Spleen (tissue), 11 donors: ENCODE measurements at regions not wholly inside any gene's neighbourhood (a gene's known extent, or its start where the extent isn't known, plus 50 kb on each side); places are given as distances from the start of the nearest gene placed in this dataset.

Source experiments
- DNase-seq: peaks from one replicate; pipeline ENCODE4 v3.0.0-alpha.2; 2020
- H3K27ac ChIP-seq, 8 donors: fragments of 200-600 bp; sonication (generic) in 7 of 8; 1 replicate in 4 of 8; 2 replicates in 4 of 8; pipeline versions ENCODE4 v1.5.0 to v1.8.0; 2016 to 2021; ENCODE audit warnings: inconsistent platforms in 4 of 8, mild to moderate bottlenecking in 4 of 8, moderate library complexity in 1 of 8
- H3K27me3 ChIP-seq, 7 donors: fragments of 200-600 bp; sonication (generic) in 6 of 7; replicated peaks in 1 of 7; 1 replicate in 4 of 7; 2 replicates in 3 of 7; pipeline versions ENCODE4 v1.5.0 to v1.8.0; 2016 to 2021; ENCODE audit warnings: inconsistent platforms in 3 of 7, mild to moderate bottlenecking in 1 of 7
- H3K36me3 ChIP-seq, 6 donors: fragments of 200-600 bp; sonication (generic) in 5 of 6; 1 replicate in 4 of 6; 2 replicates in 2 of 6; pipeline versions ENCODE4 v1.5.0 to v1.8.0; 2016 to 2021; ENCODE audit warnings: inconsistent platforms in 2 of 6
- H3K4me1 ChIP-seq, 6 donors: fragments of 200-600 bp; sonication (generic) in 5 of 6; 1 replicate in 3 of 6; 2 replicates in 3 of 6; pipeline versions ENCODE4 v1.5.0 to v1.8.0; 2016 to 2021; ENCODE audit warnings: inconsistent platforms in 3 of 6
- H3K4me3 ChIP-seq, 8 donors: fragments of 200-600 bp; sonication (generic) in 7 of 8; 1 replicate in 4 of 8; 2 replicates in 4 of 8; pipeline versions ENCODE4 v1.5.0 to v1.8.0; 2016 to 2021; ENCODE audit warnings: inconsistent platforms in 4 of 8, mild to moderate bottlenecking in 4 of 8, moderate library complexity in 2 of 8
- H3K9me3 ChIP-seq, 8 donors: fragments of 200-600 bp; sonication (generic) in 7 of 8; 1 replicate in 4 of 8; 2 replicates in 4 of 8; pipeline versions ENCODE4 v1.5.0 to v1.8.0; 2016 to 2021; ENCODE audit warnings: inconsistent platforms in 4 of 8
- POLR2A ChIP-seq, 3 donors: fragments of 450-650 bp; IDR thresholded peaks; one replicate each; pipeline ENCODE4 v1.5.1; 2017; ENCODE audit warnings: antibody characterized with exemption in 3 of 3, mild to moderate bottlenecking in 1 of 3
- POLR2AphosphoS5 ChIP-seq, 3 donors: sonication (generic); formaldehyde crosslinking; IDR thresholded peaks; one replicate each; pipeline ENCODE4 v1.5.1; 2017; ENCODE audit warnings: antibody characterized with exemption in 3 of 3
- WGBS, 5 donors: extraction: QIAGEN DNeasy Blood & Tissue Kit in 3 of 5; methylation state at CpG; one replicate each; pipeline versions ENCODE4 v1.1.5 to v1.1.7; 2013 to 2018; 5-methylcytosine and 5-hydroxymethylcytosine counted together
- intact Hi-C: fragments of 100-400 bp; cut with DNase I; formaldehyde crosslinking; loops from one replicate; pipeline ENCODE4 v1.15.0; 2023; ENCODE audit warnings: low total_unique reads
- TF ChIP-seq, protein P1 (sequence below), 11 experiments: fragments of 200-600 bp in 7 of 11; fragments of 450-650 bp in 4 of 11; sonication (generic) in 4 of 11; IDR thresholded peaks in 8 of 11; conservative IDR thresholded peaks in 3 of 11; 1 replicate in 7 of 11; 2 replicates in 4 of 11; pipeline versions ENCODE4 v1.4.0 to v1.8.0; 2016 to 2021; ENCODE audit warnings: antibody characterized with exemption in 11 of 11, inconsistent platforms in 4 of 11, mild to moderate bottlenecking in 1 of 11
- donor health status: healthy with polysubstance abuse.
- donor health status: DM: no; HTN: no; CAD: no; lungs with moderate emphysema.
- donor health status: DM: no; HTN: no; CAD: no.
- donor health status: Bipolar disorder and iron deficiency.
- donor health status: healthy.
- donor health status: DM: no; HTN: no; CAD: no.
- donor health status: DM: yes; HTN: yes; CAD: no.

DNA sequence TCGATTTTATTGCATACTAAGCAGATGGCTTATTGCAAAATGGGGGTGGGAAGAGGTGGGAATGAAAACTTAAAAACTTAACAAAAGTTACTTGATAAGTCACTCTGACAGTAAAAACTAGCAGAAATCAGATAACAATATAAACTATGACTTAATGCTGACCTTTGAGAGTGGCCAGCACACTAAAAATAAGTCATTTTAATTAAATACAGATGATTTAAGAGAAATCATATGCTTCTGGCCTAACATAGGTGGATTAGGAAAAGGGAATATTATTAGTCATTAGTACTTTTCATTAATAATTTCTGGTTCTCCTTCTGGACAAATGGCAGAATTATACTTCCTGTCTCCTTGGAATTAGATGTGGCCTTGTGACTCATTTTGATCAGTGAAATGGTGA lies 756.7 kb downstream of the PCDH19 start:
- Histone ChIP-seq H3K27ac (no peak overlapping the region), H3K4me1 (no peaks in the 10 kb centered on the region), H3K27me3 (no peaks in the 10 kb centered on the region), H3K9me3 (no peaks in the 10 kb centered on the region), H3K36me3 (no peaks in the 10 kb centered on the region), H3K4me3 (no peak overlapping the region)
- intact Hi-C loops = no loop called here
- WGBS, 5 donors = 75 to 91% (median 83%) methylated on average over 1 of the region's 1 CpG
- no peak for TF ChIP-seq POLR2AphosphoS5 (IDR thresholded peaks at IDR 0.05)
- TF ChIP-seq POLR2A (IDR thresholded peaks at IDR 0.05) = no peak
- TF ChIP-seq, protein P1, sequence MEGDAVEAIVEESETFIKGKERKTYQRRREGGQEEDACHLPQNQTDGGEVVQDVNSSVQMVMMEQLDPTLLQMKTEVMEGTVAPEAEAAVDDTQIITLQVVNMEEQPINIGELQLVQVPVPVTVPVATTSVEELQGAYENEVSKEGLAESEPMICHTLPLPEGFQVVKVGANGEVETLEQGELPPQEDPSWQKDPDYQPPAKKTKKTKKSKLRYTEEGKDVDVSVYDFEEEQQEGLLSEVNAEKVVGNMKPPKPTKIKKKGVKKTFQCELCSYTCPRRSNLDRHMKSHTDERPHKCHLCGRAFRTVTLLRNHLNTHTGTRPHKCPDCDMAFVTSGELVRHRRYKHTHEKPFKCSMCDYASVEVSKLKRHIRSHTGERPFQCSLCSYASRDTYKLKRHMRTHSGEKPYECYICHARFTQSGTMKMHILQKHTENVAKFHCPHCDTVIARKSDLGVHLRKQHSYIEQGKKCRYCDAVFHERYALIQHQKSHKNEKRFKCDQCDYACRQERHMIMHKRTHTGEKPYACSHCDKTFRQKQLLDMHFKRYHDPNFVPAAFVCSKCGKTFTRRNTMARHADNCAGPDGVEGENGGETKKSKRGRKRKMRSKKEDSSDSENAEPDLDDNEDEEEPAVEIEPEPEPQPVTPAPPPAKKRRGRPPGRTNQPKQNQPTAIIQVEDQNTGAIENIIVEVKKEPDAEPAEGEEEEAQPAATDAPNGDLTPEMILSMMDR (IDR thresholded peaks at IDR 0.05 in 8 of 11, conservative IDR thresholded peaks at IDR 0.05 in 3 of 11) = no peak
- DNase-seq = no peak

DNA sequence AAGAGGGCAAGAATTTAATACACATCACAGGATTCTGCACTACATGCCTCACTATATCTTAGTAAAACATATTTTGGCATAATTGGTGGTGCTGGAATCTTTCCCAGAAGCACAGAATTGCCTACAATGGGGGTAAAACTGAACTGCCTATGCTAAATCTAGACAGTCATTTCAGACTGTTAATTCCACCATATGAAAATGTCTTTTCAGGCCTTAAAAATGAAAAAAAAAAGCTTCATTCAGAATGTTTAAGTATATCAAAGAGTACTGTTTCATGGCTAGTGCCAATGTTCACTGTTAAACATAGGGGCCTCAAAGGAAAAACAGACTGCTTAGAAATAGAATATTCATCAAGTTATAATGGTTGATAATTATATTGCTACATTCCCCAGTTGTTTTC lies 797.0 kb downstream of the PCDH19 start:
- no peak overlapping the region for H3K4me3 ChIP-seq
- H3K27me3 ChIP-seq = no peaks in the 10 kb centered on the region
- no peak for DNase-seq
- no peaks in the 10 kb centered on the region for H3K9me3 ChIP-seq
- intact Hi-C loops = no loop called here
- H3K36me3 ChIP-seq = no peaks in the 10 kb centered on the region
- H3K4me1 ChIP-seq = no peaks in the 10 kb centered on the region
- TF ChIP-seq POLR2AphosphoS5 (IDR thresholded peaks at IDR 0.05) = no peak
- no peak overlapping the region for H3K27ac ChIP-seq

DNA sequence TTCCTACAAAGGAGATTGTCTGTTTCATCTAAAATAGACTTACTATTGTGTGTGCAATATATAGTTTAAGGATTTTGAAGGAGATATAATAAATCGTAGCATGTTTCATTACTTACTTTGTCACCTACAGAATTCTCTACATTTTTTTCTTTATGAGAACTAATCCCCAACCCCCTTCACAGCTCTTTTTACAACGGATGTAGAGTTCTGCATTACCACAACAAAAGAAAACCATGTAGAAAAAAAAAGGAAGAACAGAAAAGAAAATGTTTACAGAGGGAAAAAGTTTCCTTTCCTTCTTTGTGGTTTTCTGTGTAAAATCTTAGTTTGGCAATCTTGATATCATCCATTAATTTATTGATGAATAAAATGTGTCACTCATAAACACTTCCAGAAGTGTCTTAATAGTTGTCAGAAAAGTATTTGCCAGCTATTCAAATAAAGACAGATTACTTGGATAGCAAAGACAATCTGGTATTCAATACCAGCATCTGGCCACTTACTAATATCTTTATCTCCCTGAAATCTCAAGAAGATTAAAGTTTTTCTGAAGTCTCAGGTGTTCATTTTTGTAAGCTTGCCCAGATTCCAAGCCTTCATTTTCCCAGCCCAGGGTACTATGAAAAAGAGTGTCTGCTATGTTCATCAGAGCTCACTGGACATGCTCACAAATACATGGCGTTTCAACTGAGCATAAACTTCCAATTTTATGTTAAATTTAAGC lies 806.8 kb downstream of the PCDH19 start:
- H3K36me3 ChIP-seq = no peaks in the 10 kb centered on the region
- TF ChIP-seq POLR2A (IDR thresholded peaks at IDR 0.05) (no peak), POLR2AphosphoS5 (IDR thresholded peaks at IDR 0.05) (no peak)
- TF ChIP-seq, protein P1 (IDR thresholded peaks at IDR 0.05 in 8 of 11, conservative IDR thresholded peaks at IDR 0.05 in 3 of 11) = no peak
- no peak for DNase-seq
- H3K4me3 ChIP-seq = no peak overlapping the region
- intact Hi-C loops = no loop called here
- H3K27ac ChIP-seq = no peak overlapping the region
- H3K27me3 ChIP-seq = no peaks in the 10 kb centered on the region
- no peaks in the 10 kb centered on the region for H3K4me1 ChIP-seq
- H3K9me3 ChIP-seq = no peaks in the 10 kb centered on the region
- WGBS, 5 donors = 15 to 31% (median 28%) methylated on average over 3 of the region's 3 CpGs

DNA sequence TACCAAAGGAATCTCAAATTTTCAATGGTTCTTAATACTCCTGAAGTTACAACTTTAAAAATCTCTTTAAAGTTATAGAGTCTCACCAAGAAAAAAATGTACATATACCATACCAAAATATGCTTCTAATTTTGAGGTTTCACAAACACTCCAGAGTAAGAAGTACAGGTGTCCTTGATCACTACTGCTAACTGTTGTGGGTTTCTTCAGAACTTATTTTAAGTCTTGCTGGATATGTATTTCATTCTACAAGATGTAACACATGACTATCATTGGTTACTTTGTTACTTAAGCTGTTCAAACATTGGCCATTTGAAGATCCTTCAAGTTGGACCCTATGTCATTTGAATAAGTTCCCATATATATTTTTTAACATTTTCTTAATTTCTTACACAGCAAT lies 808.0 kb downstream of the PCDH19 start:
- Histone ChIP-seq H3K27me3 (no peaks in the 10 kb centered on the region), H3K4me1 (no peaks in the 10 kb centered on the region), H3K9me3 (no peaks in the 10 kb centered on the region), H3K27ac (no peak overlapping the region), H3K4me3 (no peak overlapping the region), H3K36me3 (no peaks in the 10 kb centered on the region)
- intact Hi-C loops = no loop called here
- TF ChIP-seq, protein P1 (IDR thresholded peaks at IDR 0.05 in 8 of 11, conservative IDR thresholded peaks at IDR 0.05 in 3 of 11) = no peak
- TF ChIP-seq POLR2AphosphoS5 (IDR thresholded peaks at IDR 0.05) (no peak), POLR2A (IDR thresholded peaks at IDR 0.05) (no peak)
- no peak for DNase-seq

DNA sequence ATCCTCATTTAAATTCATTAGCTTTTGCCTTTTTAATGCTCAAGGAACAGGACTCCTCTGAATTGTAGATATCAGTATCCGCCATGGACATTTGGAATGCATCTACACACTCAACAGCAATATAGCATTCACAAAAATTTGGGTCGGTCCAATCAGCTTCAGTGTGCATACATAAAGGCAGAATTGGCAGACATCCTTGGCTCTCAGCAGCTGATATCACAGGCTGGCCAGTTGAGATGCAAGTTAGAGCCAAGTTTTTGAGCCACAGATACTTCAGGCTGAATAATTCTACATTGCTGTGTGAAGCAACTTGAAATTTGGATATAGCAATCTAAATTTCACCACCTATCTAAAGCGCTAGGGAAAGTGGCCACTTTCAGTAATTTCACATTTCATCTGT lies 821.1 kb downstream of the PCDH19 start:
- no peaks in the 10 kb centered on the region for H3K9me3 ChIP-seq
- H3K27me3 ChIP-seq = no peaks in the 10 kb centered on the region
- no peak overlapping the region for H3K4me3 ChIP-seq
- intact Hi-C loops = no loop called here
- H3K36me3 ChIP-seq = no peaks in the 10 kb centered on the region
- no peak for DNase-seq
- H3K4me1 ChIP-seq = no peaks in the 10 kb centered on the region
- no peak overlapping the region for H3K27ac ChIP-seq
- WGBS, 5 donors = 63 to 95% (median 80%) methylated on average over 3 of the region's 3 CpGs
- no peak for TF ChIP-seq POLR2A (IDR thresholded peaks at IDR 0.05)
- no peak for TF ChIP-seq POLR2AphosphoS5 (IDR thresholded peaks at IDR 0.05)
- TF ChIP-seq, protein P1 (IDR thresholded peaks at IDR 0.05 in 8 of 11, conservative IDR thresholded peaks at IDR 0.05 in 3 of 11) = no peak
